Astrocyte (in vitro differentiated cells and primary cell): ENCODE measurements at regions not wholly inside any gene's neighbourhood (a gene's known extent, or its start where the extent isn't known, plus 50 kb on each side); places are given as distances from the start of the nearest gene placed in this dataset.

Experiments used
- DNase-seq: peaks from one replicate; pipeline ENCODE4 v3.0.0-alpha.2; 2010; ENCODE audit warnings: low read depth
- FAIRE-seq: peaks from 2 replicates; lab custom pipeline; 2011; peaks lifted over from hg19 to GRCh38; lab: Jason Lieb, UNC
- H2AFZ ChIP-seq: 2 replicates; pipeline ENCODE4 v1.6.0; 2012; ENCODE audit warnings: low read depth, low read length, inconsistent platforms
- H3K27ac ChIP-seq: 2 replicates; pipeline ENCODE4 v1.5.1; 2011; ENCODE audit warnings: low read depth, low read length, inconsistent platforms
- H3K27me3 ChIP-seq: 2 replicates; pipeline ENCODE4 v1.6.0; 2011; ENCODE audit warnings: low read length, inconsistent platforms; ENCODE audit not compliant: insufficient read depth
- H3K36me3 ChIP-seq: 2 replicates; pipeline ENCODE4 v1.5.1; 2011; ENCODE audit warnings: low read length, inconsistent platforms; ENCODE audit not compliant: insufficient read depth
- H3K4me1 ChIP-seq: 2 replicates; pipeline ENCODE4 v1.5.1; 2011; ENCODE audit warnings: low read length, inconsistent platforms; ENCODE audit not compliant: insufficient read depth
- H3K4me2 ChIP-seq: 2 replicates; pipeline ENCODE4 v1.6.0; 2012; ENCODE audit warnings: low read length, inconsistent platforms
- H3K4me3 ChIP-seq: 2 replicates; pipeline ENCODE4 v1.5.1; 2011; ENCODE audit warnings: low read depth, mild to moderate bottlenecking, low read length, inconsistent platforms; ENCODE audit not compliant: insufficient read depth
- H3K79me2 ChIP-seq: 2 replicates; pipeline ENCODE4 v1.6.0; 2012; ENCODE audit warnings: mild to moderate bottlenecking, low read length, inconsistent platforms; ENCODE audit not compliant: insufficient read depth
- H3K9ac ChIP-seq: 2 replicates; pipeline ENCODE4 v1.6.0; 2012; ENCODE audit warnings: mild to moderate bottlenecking, low read length, inconsistent platforms
- H3K9me3 ChIP-seq: 2 replicates; pipeline ENCODE4 v1.5.1; 2012; ENCODE audit warnings: low read depth, mild to moderate bottlenecking, low read length, inconsistent platforms; ENCODE audit not compliant: insufficient read depth
- H4K20me1 ChIP-seq: 2 replicates; pipeline ENCODE4 v1.6.0; 2012; ENCODE audit warnings: low read length, inconsistent platforms; ENCODE audit not compliant: insufficient read depth
- H3K27ac Mint-ChIP-seq: one replicate; pipeline ENCODE4 v1.8.0; 2021; ENCODE audit warnings: mild to moderate bottlenecking, mixed read lengths; ENCODE audit not compliant: unreplicated experiment
- H3K27me3 Mint-ChIP-seq: one replicate; pipeline ENCODE4 v1.8.0; 2021; ENCODE audit warnings: low read depth, mixed read lengths; ENCODE audit not compliant: unreplicated experiment
- H3K36me3 Mint-ChIP-seq: one replicate; pipeline ENCODE4 v1.8.0; 2021; ENCODE audit warnings: low read depth, mixed read lengths; ENCODE audit not compliant: unreplicated experiment
- H3K4me1 Mint-ChIP-seq: one replicate; pipeline ENCODE4 v1.8.0; 2021; ENCODE audit warnings: low read depth, mixed read lengths; ENCODE audit not compliant: unreplicated experiment
- H3K4me3 Mint-ChIP-seq: one replicate; pipeline ENCODE4 v1.8.0; 2021; ENCODE audit warnings: mild to moderate bottlenecking, moderate library complexity, mixed read lengths; ENCODE audit not compliant: unreplicated experiment
- H3K9me3 Mint-ChIP-seq: one replicate; pipeline ENCODE4 v1.8.0; 2021; ENCODE audit warnings: mild to moderate bottlenecking, mixed read lengths; ENCODE audit not compliant: unreplicated experiment
- EZH2 ChIP-seq: IDR thresholded peaks from 2 replicates; pipeline ENCODE4 v1.6.1; 2012; ENCODE audit warnings: mild to moderate bottlenecking, low read length, inconsistent platforms; ENCODE audit not compliant: insufficient read depth
- TF ChIP-seq, protein P1 (sequence below): IDR thresholded peaks from 2 replicates; pipeline ENCODE4 v1.5.1; 2011; ENCODE audit warnings: low read depth, mild to moderate bottlenecking, inconsistent platforms, low read length, moderate library complexity; ENCODE audit not compliant: insufficient read depth

DNA sequence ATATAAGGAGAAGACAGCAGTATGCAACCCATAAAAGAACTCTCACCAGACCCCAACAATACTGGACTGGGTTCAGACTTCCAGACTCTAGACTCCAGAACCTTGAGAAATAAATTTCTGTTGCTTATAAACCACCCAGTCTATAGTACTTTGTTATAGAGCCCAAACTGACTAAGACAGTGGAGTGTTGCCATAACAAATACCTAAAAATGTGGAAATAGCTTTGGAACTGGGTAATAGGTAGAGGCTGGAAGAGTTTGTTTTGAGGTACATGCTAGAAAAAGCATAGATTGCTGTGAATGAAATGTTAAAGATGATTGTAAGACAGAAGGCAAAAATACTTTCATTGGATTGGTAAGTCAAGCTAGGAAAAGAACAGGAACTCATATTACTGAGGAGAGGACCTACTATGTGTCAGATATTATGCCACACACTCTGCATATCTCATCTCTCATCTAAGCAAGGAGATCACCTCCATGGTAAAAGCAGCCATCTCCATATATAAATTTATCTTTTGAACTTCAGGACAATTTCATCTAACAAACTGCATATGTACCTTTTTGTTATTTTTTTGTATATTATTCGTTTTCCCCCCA is 67.4 kb upstream of the FNDC3B start:
- Mint-ChIP-seq H3K4me3 (no peak overlapping the region), H3K4me1 (peaks cover 16% of the 10 kb centered on the region), H3K36me3 (no peaks in the 10 kb centered on the region), H3K9me3 (peaks cover 1% of the 10 kb centered on the region), H3K27me3 (no peaks in the 10 kb centered on the region), H3K27ac (no peak overlapping the region)
- no peaks in the 10 kb centered on the region for H3K79me2 ChIP-seq
- no peak overlapping the region for H2AFZ ChIP-seq
- TF ChIP-seq EZH2, result no peak
- TF ChIP-seq, protein P1, sequence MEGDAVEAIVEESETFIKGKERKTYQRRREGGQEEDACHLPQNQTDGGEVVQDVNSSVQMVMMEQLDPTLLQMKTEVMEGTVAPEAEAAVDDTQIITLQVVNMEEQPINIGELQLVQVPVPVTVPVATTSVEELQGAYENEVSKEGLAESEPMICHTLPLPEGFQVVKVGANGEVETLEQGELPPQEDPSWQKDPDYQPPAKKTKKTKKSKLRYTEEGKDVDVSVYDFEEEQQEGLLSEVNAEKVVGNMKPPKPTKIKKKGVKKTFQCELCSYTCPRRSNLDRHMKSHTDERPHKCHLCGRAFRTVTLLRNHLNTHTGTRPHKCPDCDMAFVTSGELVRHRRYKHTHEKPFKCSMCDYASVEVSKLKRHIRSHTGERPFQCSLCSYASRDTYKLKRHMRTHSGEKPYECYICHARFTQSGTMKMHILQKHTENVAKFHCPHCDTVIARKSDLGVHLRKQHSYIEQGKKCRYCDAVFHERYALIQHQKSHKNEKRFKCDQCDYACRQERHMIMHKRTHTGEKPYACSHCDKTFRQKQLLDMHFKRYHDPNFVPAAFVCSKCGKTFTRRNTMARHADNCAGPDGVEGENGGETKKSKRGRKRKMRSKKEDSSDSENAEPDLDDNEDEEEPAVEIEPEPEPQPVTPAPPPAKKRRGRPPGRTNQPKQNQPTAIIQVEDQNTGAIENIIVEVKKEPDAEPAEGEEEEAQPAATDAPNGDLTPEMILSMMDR, result no peak
- H3K36me3 ChIP-seq, result no peaks in the 10 kb centered on the region
- no peak overlapping the region for H3K27ac ChIP-seq
- H3K9me3 ChIP-seq, result no peaks in the 10 kb centered on the region
- no peak overlapping the region for H3K9ac ChIP-seq
- FAIRE-seq (no peak), DNase-seq (peak; percentile 46)
- H3K4me3 ChIP-seq, result no peak overlapping the region
- H3K27me3 ChIP-seq, result no peaks in the 10 kb centered on the region
- no peaks in the 10 kb centered on the region for H4K20me1 ChIP-seq
- no peak overlapping the region for H3K4me2 ChIP-seq
- H3K4me1 ChIP-seq, result peaks cover 36% of the 10 kb centered on the region

DNA sequence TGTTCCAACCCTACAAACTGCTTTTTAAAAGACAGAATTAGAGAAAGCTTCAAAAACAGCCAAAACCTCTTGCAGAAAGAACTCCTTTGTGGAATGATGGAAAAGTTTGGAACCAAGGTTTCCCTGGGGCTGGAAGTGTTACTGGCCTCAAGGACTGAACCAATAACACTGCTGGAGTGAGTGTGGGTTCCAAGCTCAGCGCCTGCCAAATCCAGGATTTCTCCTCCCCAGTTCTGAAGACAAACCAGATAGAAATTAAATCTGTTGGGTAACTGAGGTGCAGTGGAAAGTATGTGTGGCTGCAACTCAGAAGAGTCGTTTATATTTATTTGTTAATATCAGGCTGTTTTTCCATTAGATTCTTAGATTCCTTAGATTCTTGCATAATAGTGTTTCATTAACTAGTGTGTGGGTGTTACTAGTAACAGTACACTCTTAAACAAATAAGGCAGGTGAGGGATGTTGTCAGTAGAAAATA is 66.5 kb upstream of the FNDC3B start:
- H3K4me1 ChIP-seq, result peaks cover 29% of the 10 kb centered on the region
- no peaks in the 10 kb centered on the region for H3K27me3 ChIP-seq
- H3K9me3 ChIP-seq, result no peaks in the 10 kb centered on the region
- Mint-ChIP-seq H3K36me3 (peaks cover 1% of the 10 kb centered on the region), H3K4me1 (peaks cover 14% of the 10 kb centered on the region), H3K4me3 (no peak overlapping the region), H3K27me3 (no peaks in the 10 kb centered on the region), H3K27ac (no peak overlapping the region), H3K9me3 (peaks cover 1% of the 10 kb centered on the region)
- no peak overlapping the region for H3K4me3 ChIP-seq
- H3K4me2 ChIP-seq, result no peak overlapping the region
- H3K27ac ChIP-seq, result no peak overlapping the region
- no peak overlapping the region for H2AFZ ChIP-seq
- no peaks in the 10 kb centered on the region for H4K20me1 ChIP-seq
- no peaks in the 10 kb centered on the region for H3K36me3 ChIP-seq
- TF ChIP-seq, protein P1, result no peak
- no peak for TF ChIP-seq EZH2
- H3K79me2 ChIP-seq, result no peaks in the 10 kb centered on the region
- DNase-seq (peak; percentile 53), FAIRE-seq (no peak)
- no peak overlapping the region for H3K9ac ChIP-seq
